ENCODE measurements at regions not wholly inside any gene's neighbourhood (a gene's known extent, or its start where the extent isn't known, plus 50 kb on each side); places are given as distances from the start of the nearest gene placed in this dataset.

DNA sequence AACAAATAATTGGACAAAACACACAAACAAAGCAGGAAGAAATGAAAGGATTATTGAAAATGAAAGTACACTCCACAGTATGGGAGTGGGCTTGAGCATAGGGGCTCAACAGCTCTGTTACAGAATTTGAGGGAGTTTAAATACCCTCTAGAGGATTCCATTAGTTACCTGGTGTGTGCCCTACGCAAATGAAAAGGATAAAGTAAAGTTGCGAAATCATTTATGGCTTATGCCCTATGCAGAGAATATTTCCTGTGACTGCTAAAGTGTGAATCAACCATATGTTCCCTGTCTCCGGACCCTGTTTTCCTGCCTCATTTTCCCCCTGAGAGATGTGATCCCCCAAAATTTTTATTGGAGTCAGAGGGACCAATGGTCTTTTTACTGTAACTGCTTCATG, 634.6 kb upstream of the CNTNAP2 start:
- no peak for DNase-seq
- TF ChIP-seq POLR2A (IDR thresholded peaks at IDR 0.05) (no peak), POLR2AphosphoS5 (IDR thresholded peaks at IDR 0.05) (no peak), CTCF (IDR thresholded peaks at IDR 0.05) (no peak), EP300 (IDR thresholded peaks at IDR 0.05) (no peak)
- intact Hi-C loops (cut with DNase I): no loop called here
- H3K27ac ChIP-seq: no peak overlapping the region
- WGBS, 2 donors: 62 to 79% methylated on average over 3 of the region's 3 CpGs
- no peaks in the 10 kb centered on the region for H3K27me3 ChIP-seq
- H3K9me3 ChIP-seq: no peaks in the 10 kb centered on the region
- no peak overlapping the region for H3K4me3 ChIP-seq
- H3K4me1 ChIP-seq: no peaks in the 10 kb centered on the region
- no peaks in the 10 kb centered on the region for H3K36me3 ChIP-seq

DNA sequence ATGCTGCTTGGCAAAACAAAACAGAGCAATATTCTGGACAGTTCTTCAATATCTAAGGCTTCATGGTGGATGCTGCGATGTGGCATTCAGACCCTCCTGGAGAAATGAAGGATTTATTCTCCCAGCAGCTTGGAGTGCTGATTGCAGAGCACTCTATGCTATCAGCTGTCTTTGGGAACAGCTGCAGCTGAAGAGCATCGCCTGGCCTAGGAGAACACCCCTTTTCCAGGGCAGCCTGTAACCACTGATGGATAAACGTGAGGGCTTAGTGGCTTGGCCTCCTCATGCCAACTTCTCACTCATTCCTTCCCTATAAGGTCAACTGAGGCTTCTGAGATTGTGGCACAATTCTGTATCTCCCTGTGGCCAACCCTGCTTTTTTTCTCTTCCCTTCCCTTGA, 638.1 kb upstream of the CNTNAP2 start:
- no peak overlapping the region for H3K27ac ChIP-seq
- TF ChIP-seq CTCF (IDR thresholded peaks at IDR 0.05) (no peak), EP300 (IDR thresholded peaks at IDR 0.05) (no peak), POLR2A (IDR thresholded peaks at IDR 0.05) (no peak), POLR2AphosphoS5 (IDR thresholded peaks at IDR 0.05) (no peak)
- H3K9me3 ChIP-seq: no peaks in the 10 kb centered on the region
- H3K4me3 ChIP-seq: no peak overlapping the region
- no peaks in the 10 kb centered on the region for H3K4me1 ChIP-seq
- H3K27me3 ChIP-seq: no peaks in the 10 kb centered on the region
- H3K36me3 ChIP-seq: no peaks in the 10 kb centered on the region
- no peak for DNase-seq
- WGBS, 2 donors: 71 to 83% methylated on average over 3 of the region's 3 CpGs
- intact Hi-C loops (cut with DNase I): no loop called here

- H3K9me3 ChIP-seq: no peaks in the 10 kb centered on the region
- intact Hi-C loops (cut with DNase I): no loop called here
- no peak overlapping the region for H3K27ac ChIP-seq
- no peak for DNase-seq
- H3K4me3 ChIP-seq: no peak overlapping the region
- WGBS, 2 donors: 66 to 68% methylated on average over 7 of the region's 7 CpGs
- H3K27me3 ChIP-seq: no peaks in the 10 kb centered on the region
- TF ChIP-seq POLR2AphosphoS5 (IDR thresholded peaks at IDR 0.05): no peak
- TF ChIP-seq CTCF (IDR thresholded peaks at IDR 0.05): no peak
- no peaks in the 10 kb centered on the region for H3K36me3 ChIP-seq
- no peaks in the 10 kb centered on the region for H3K4me1 ChIP-seq
These were observed 638.3 kb upstream of the TPK1 start for GRCh38 chr7:145474009-145474686.

DNA sequence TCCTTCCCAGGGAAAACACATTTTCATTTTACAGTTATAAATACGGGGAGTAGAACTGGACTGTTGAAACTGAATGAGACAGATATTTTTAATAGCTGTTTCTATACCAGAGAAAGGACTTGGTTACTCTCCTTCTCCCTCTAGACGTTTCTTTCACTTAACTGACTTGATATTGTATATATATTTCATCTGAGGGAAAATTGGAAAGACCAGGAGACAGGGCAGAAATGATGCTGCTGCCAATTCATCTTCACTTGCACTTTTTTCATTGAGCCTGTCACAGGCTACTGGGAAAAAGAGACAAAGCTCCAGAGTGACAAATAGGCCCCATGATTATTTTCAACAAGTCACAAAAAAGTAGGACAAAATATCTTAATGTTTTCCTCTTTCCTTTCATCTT, 636.0 kb upstream of the TPK1 start:
- Histone ChIP-seq H3K36me3 (no peaks in the 10 kb centered on the region), H3K27me3 (no peaks in the 10 kb centered on the region), H3K4me3 (no peak overlapping the region), H3K4me1 (no peaks in the 10 kb centered on the region), H3K27ac (no peak overlapping the region), H3K9me3 (no peaks in the 10 kb centered on the region)
- no peak for DNase-seq
- WGBS, 2 donors: 39 to 42% methylated on average over 2 of the region's 2 CpGs
- intact Hi-C loops (cut with DNase I): no loop called here
- TF ChIP-seq POLR2A (IDR thresholded peaks at IDR 0.05): no peak
- no peak for TF ChIP-seq CTCF (IDR thresholded peaks at IDR 0.05)
- no peak for TF ChIP-seq EP300 (IDR thresholded peaks at IDR 0.05)
- TF ChIP-seq POLR2AphosphoS5 (IDR thresholded peaks at IDR 0.05): no peak

GRCh38 chr7:145464287-145464686, 628.4 kb upstream of the TPK1 start:
- Histone ChIP-seq H3K4me3 (no peak overlapping the region), H3K27ac (no peak overlapping the region), H3K4me1 (no peaks in the 10 kb centered on the region), H3K9me3 (peaks cover 0 to 2% (median 0%) of the 10 kb centered on the region in 4 donors), H3K27me3 (no peaks in the 10 kb centered on the region), H3K36me3 (no peaks in the 10 kb centered on the region)
- WGBS, 2 donors: 66 to 82% methylated on average over 1 of the region's 1 CpG
- intact Hi-C loops (cut with DNase I): no loop called here
- no peak for TF ChIP-seq CTCF (IDR thresholded peaks at IDR 0.05)
- TF ChIP-seq POLR2A (IDR thresholded peaks at IDR 0.05): no peak
- TF ChIP-seq POLR2AphosphoS5 (IDR thresholded peaks at IDR 0.05): no peak
- no peak for TF ChIP-seq EP300 (IDR thresholded peaks at IDR 0.05)
- DNase-seq: no peak

Measured in sigmoid colon (tissue), 6 donors.